HCT116 (cell line): ENCODE measurements at regions not wholly inside any gene's neighbourhood (a gene's known extent, or its start where the extent isn't known, plus 50 kb on each side); places are given as distances from the start of the nearest gene placed in this dataset.

ENCODE experiments used
- ATAC-seq: fragments of 200-7000 bp; cut with Tn5 transposase; 2 replicates; pipeline ENCODE4 v1.9.1; 2020; ENCODE audit warnings: mild to moderate bottlenecking, moderate library complexity
- BruUV-seq: library from RNA; stranded (reverse); fragments of 400-500 nt; replicated peaks from 2 replicates; lab custom pipeline; 2021; lab: Mats Ljungman, UMichigan
- CTCF ChIA-PET: fragments of 300-600 bp; sonication (Branson Sonifier 250); formaldehyde crosslinking; loops from one replicate; lab custom pipeline; 2021; ENCODE audit warnings: antibody characterized with exemption; lab: Charles Lee
- POLR2A ChIA-PET: fragments of 300-600, 350-600 bp; sonication (Branson Sonifier 250); formaldehyde crosslinking; loops from one replicate; lab custom pipeline; 2021; ENCODE audit warnings: antibody characterized with exemption; lab: Charles Lee
- RAD21 ChIA-PET, 2 experiments: fragments of 300-600 bp; sonication (Branson Sonifier 250); formaldehyde crosslinking; loops; one replicate each; lab custom pipeline; 2023; ENCODE audit warnings: low total read pairs in 2 of 2; ENCODE audit not compliant: uncharacterized antibody in 2 of 2, unreplicated experiment in 2 of 2, low non-redundant PET in 1 of 2; lab: Charles Lee
- DNase-seq: peaks from one replicate; pipeline ENCODE4 v3.0.0-alpha.2; 2010; ENCODE audit warnings: low read depth, low spot score
- H2AFZ ChIP-seq: fragments of 200-600 bp; shearing (Covaris generic), sonication (generic); 2 replicates; pipeline ENCODE4 v1.6.1; 2017; ENCODE audit warnings: low read depth, mixed run types, mixed read lengths, antibody characterized with exemption, low read length; ENCODE audit not compliant: poor library complexity, severe bottlenecking
- H3K27ac ChIP-seq: 2 replicates; pipeline ENCODE4 v1.5.1; 2012; ENCODE audit warnings: low read depth, low read length
- H3K27me3 ChIP-seq: fragments of 200-600 bp; sonication (generic); 2 replicates; pipeline ENCODE4 v1.6.1; 2016; ENCODE audit warnings: mixed run types, low read length, mixed read lengths; ENCODE audit not compliant: insufficient read depth
- H3K36me3 ChIP-seq, 2 experiments: fragments of 200-500 bp in 1 of 2; fragments of 200-600 bp in 1 of 2; sonication (Bioruptor generic) in 1 of 2; sonication (generic) in 1 of 2; 2 replicates each; pipeline versions ENCODE4 v1.5.1 to v1.6.1; 2014 to 2016; ENCODE audit warnings: low read length in 2 of 2, inconsistent platforms in 1 of 2, mixed read lengths in 1 of 2, mixed run types in 1 of 2; ENCODE audit not compliant: insufficient read depth in 2 of 2, control insufficient read depth in 1 of 2
- H3K4me1 ChIP-seq, 2 experiments: fragments of 200-600 bp in 1 of 2; sonication (generic) in 1 of 2; 2 replicates each; pipeline versions ENCODE4 v1.5.1 to v1.6.1; 2012 to 2017; ENCODE audit warnings: low read length in 2 of 2, inconsistent platforms in 1 of 2, mild to moderate bottlenecking in 1 of 2, mixed read lengths in 1 of 2, mixed run types in 1 of 2, moderate library complexity in 1 of 2; ENCODE audit not compliant: insufficient read depth in 2 of 2, control insufficient read depth in 1 of 2
- H3K4me2 ChIP-seq: fragments of 200-600 bp; sonication (generic); 2 replicates; pipeline ENCODE4 v1.6.1; 2017; ENCODE audit warnings: mixed run types, low read length, mixed read lengths
- H3K4me3 ChIP-seq, 2 experiments: fragments of 200-600 bp in 1 of 2; sonication (generic) in 1 of 2; replicated peaks in 1 of 2; 2 replicates each; pipeline ENCODE4 v1.5.1; 2011 to 2016; ENCODE audit warnings: low read length in 2 of 2, control low read depth in 1 of 2, low read depth in 1 of 2, mild to moderate bottlenecking in 1 of 2, mixed read lengths in 1 of 2, mixed run types in 1 of 2
- H3K79me2 ChIP-seq: fragments of 200-600 bp; sonication (generic); 2 replicates; pipeline ENCODE4 v1.6.1; 2017; ENCODE audit warnings: mild to moderate bottlenecking, mixed run types, low read length, moderate library complexity, mixed read lengths; ENCODE audit not compliant: insufficient read depth
- H3K9ac ChIP-seq: fragments of 200-600 bp; sonication (generic); 2 replicates; pipeline ENCODE4 v1.6.1; 2016; ENCODE audit warnings: low read length, mixed read lengths
- H3K9me2 ChIP-seq: fragments of 200-600 bp; sonication (generic), shearing (Covaris generic); 2 replicates; pipeline ENCODE4 v1.6.1; 2017; ENCODE audit warnings: mixed run types, mild to moderate bottlenecking, moderate library complexity; ENCODE audit not compliant: insufficient read depth
- H3K9me3 ChIP-seq, 2 experiments: fragments of 200-500 bp in 1 of 2; fragments of 200-600 bp in 1 of 2; sonication (Bioruptor generic) in 1 of 2; sonication (generic) in 1 of 2; 2 replicates each; pipeline ENCODE4 v1.6.1; 2014 to 2017; ENCODE audit warnings: low read length in 2 of 2, mixed read lengths in 2 of 2, inconsistent platforms in 1 of 2, low read depth in 1 of 2, mild to moderate bottlenecking in 1 of 2, mixed run types in 1 of 2, moderate library complexity in 1 of 2; ENCODE audit not compliant: control insufficient read depth in 1 of 2, insufficient read depth in 1 of 2
- H4K20me1 ChIP-seq: fragments of 200-600 bp; sonication (generic), shearing (Covaris generic); 2 replicates; pipeline ENCODE4 v1.6.1; 2017; ENCODE audit warnings: mixed run types, mild to moderate bottlenecking, moderate library complexity; ENCODE audit not compliant: insufficient read depth
- ATF3 ChIP-seq: IDR thresholded peaks from 2 replicates; pipeline ENCODE4 v1.6.1; 2012
- CBX3 ChIP-seq: IDR thresholded peaks from 2 replicates; pipeline ENCODE4 v1.6.1; 2012; ENCODE audit warnings: low read depth
- CEBPB ChIP-seq: IDR thresholded peaks from 2 replicates; pipeline ENCODE4 v1.6.1; 2012; ENCODE audit warnings: low read depth
- CTCF ChIP-seq, 3 experiments: fragments of 200-600 bp in 1 of 3; sonication (generic) in 1 of 3; IDR thresholded peaks in 2 of 3; conservative IDR thresholded peaks in 1 of 3; 2 replicates each; pipeline ENCODE4 v1.5.1; 2012 to 2017; ENCODE audit warnings: low read depth in 2 of 3, low read length in 2 of 3, antibody characterized with exemption in 1 of 3, borderline replicate concordance in 1 of 3, control low read depth in 1 of 3, mild to moderate bottlenecking in 1 of 3, mixed read lengths in 1 of 3, mixed run types in 1 of 3, moderate library complexity in 1 of 3; ENCODE audit not compliant: insufficient read depth in 1 of 3
- ELF1 ChIP-seq: IDR thresholded peaks from 2 replicates; pipeline ENCODE4 v1.6.1; 2012; ENCODE audit warnings: low read depth, borderline replicate concordance
- EZH2 ChIP-seq: fragments of 200-600 bp; sonication (generic); IDR thresholded peaks from 2 replicates; pipeline ENCODE4 v1.6.1; 2017; ENCODE audit warnings: antibody characterized with exemption, mixed run types
- EZH2phosphoT487 ChIP-seq: fragments of 200-600 bp; IDR thresholded peaks from 2 replicates; pipeline ENCODE4 v1.6.1; 2018; ENCODE audit warnings: antibody characterized with exemption, borderline replicate concordance
- FOSL1 ChIP-seq: IDR thresholded peaks from 2 replicates; pipeline ENCODE4 v1.6.1; 2012; ENCODE audit warnings: low read depth
- JUND ChIP-seq: IDR thresholded peaks from 2 replicates; pipeline ENCODE4 v1.6.1; 2012
- MAX ChIP-seq: IDR thresholded peaks from 2 replicates; pipeline ENCODE4 v1.6.1; 2012
- POLR2AphosphoS5 ChIP-seq: IDR thresholded peaks from 2 replicates; pipeline ENCODE4 v1.6.1; 2011; ENCODE audit warnings: mild to moderate bottlenecking, low read depth, low read length, moderate library complexity
- SIN3A ChIP-seq: IDR thresholded peaks from 2 replicates; pipeline ENCODE4 v1.6.1; 2012; ENCODE audit warnings: low read depth
- SRF ChIP-seq: IDR thresholded peaks from 2 replicates; pipeline ENCODE4 v1.6.1; 2012; ENCODE audit warnings: low read depth
- TCF7L2 ChIP-seq: IDR thresholded peaks from 2 replicates; pipeline ENCODE4 v1.7.0; 2011; ENCODE audit warnings: borderline replicate concordance, inconsistent platforms; ENCODE audit not compliant: insufficient read depth, insufficient read length; ENCODE audit errors: extremely low read depth
- YY1 ChIP-seq: IDR thresholded peaks from 2 replicates; pipeline ENCODE4 v1.6.1; 2011; ENCODE audit warnings: low read length, low read depth, moderate library complexity, mild to moderate bottlenecking; ENCODE audit not compliant: insufficient replicate concordance; ENCODE audit errors: extremely low read depth
- ZBTB33 ChIP-seq: IDR thresholded peaks from 2 replicates; pipeline ENCODE4 v1.6.1; 2011; ENCODE audit warnings: mild to moderate bottlenecking, low read length, moderate library complexity; ENCODE audit not compliant: insufficient replicate concordance; ENCODE audit errors: extremely low read depth
- ZFX ChIP-seq: fragments of 450-650 bp; IDR thresholded peaks from 2 replicates; pipeline ENCODE4 v1.6.1; 2017
- ZNF274 ChIP-seq: fragments of 200-500 bp; sonication (Bioruptor generic); IDR thresholded peaks from 2 replicates; pipeline ENCODE4 v1.6.1; 2014; ENCODE audit warnings: mild to moderate bottlenecking, low read depth, low read length, inconsistent platforms
- intact Hi-C: fragments of 100-400 bp; cut with micrococcal nuclease; formaldehyde crosslinking; loops from 2 replicates; pipeline ENCODE4 v1.10.0; 2022

GRCh38 chr6:51535327-51535726 lies 552.1 kb downstream of the PKHD1 start:
- RAD21 ChIA-PET, result no interaction called here

More at GRCh38 chr6:51535327-51535726, 552.1 kb downstream of the PKHD1 start:
- Histone ChIP-seq H3K4me2 (no peak overlapping the region), H3K27ac (no peak overlapping the region), H3K36me3 (no peaks in the 10 kb centered on the region), H3K9ac (no peak overlapping the region), H3K27me3 (no peaks in the 10 kb centered on the region), H3K79me2 (no peaks in the 10 kb centered on the region), H3K4me1 (no peaks in the 10 kb centered on the region), H3K9me3 (peaks cover 4 to 6% of the 10 kb centered on the region in 2 experiments; a peak in 2 of 4 replicates), H3K4me3 (no peak overlapping the region), H4K20me1 (no peaks in the 10 kb centered on the region), H2AFZ (no peak overlapping the region), H3K9me2 (no peaks in the 10 kb centered on the region)
- CTCF ChIA-PET, result no interaction called here
- ATAC-seq (no peak), DNase-seq (no peak)
- intact Hi-C loops, result no loop called here
- no TSS peak for BruUV-seq
- TF ChIP-seq CTCF (IDR thresholded peaks at IDR 0.05 in 2 of 3, conservative IDR thresholded peaks at IDR 0.05 in 1 of 3; ENCODE audit: borderline replicate concordance in 1 of 3, insufficient read depth in 1 of 3, low read depth in 2 of 3, low read length in 2 of 3) (no peak), EZH2phosphoT487 (no peak), MAX (no peak), JUND (no peak), ATF3 (no peak), TCF7L2 (no peak), CBX3 (no peak), SIN3A (no peak), EZH2 (no peak), SRF (no peak), ZNF274 (no peak), ZFX (no peak), YY1 (no peak), ZBTB33 (no peak), POLR2AphosphoS5 (no peak), FOSL1 (no peak), CEBPB (no peak), ELF1 (no peak)
- POLR2A ChIA-PET, result no interaction called here
